HG03097 (cell line): ENCODE measurements at regions not wholly inside any gene's neighbourhood (a gene's known extent, or its start where the extent isn't known, plus 50 kb on each side); places are given as distances from the start of the nearest gene placed in this dataset.

Experiments
- ATAC-seq: cut with Tn5 transposase; IDR thresholded peaks from one replicate; pipeline ENCODE4 v1.9.1; 2021; ENCODE audit not compliant: unreplicated experiment, low FRiP score

GRCh38 chr11:113584371-113584770 is 109.2 kb upstream of the DRD2 start:
- ATAC-seq, result no peak

GRCh38 chr11:113581713-113582112 is 106.5 kb upstream of the DRD2 start:
- ATAC-seq, result no peak

GRCh38 chr11:113579292-113579940 is 104.2 kb upstream of the DRD2 start:
- no peak for ATAC-seq

GRCh38 chr11:113578715-113579250 is 103.6 kb upstream of the DRD2 start:
- ATAC-seq, result no peak

GRCh38 chr11:113578033-113578380 is 102.8 kb upstream of the DRD2 start:
- ATAC-seq, result no peak

- ATAC-seq, result no peak
Measured at GRCh38 chr11:113577356-113578032, 102.3 kb upstream of the DRD2 start.

- ATAC-seq, result no peak
Measured at GRCh38 chr11:113574586-113574985, 99.4 kb upstream of the DRD2 start.

GRCh38 chr11:113574171-113574570 is 99.0 kb upstream of the DRD2 start:
- no peak for ATAC-seq

GRCh38 chr11:113572136-113572735 is 97.0 kb upstream of the DRD2 start:
- ATAC-seq, result no peak

- ATAC-seq, result no peak
Measured at GRCh38 chr11:113571531-113571930, 96.3 kb upstream of the DRD2 start.

- ATAC-seq, result no peak
Measured at GRCh38 chr11:113570906-113571305, 95.7 kb upstream of the DRD2 start.

- ATAC-seq, result no peak
Measured at GRCh38 chr11:113569391-113569790, 94.2 kb upstream of the DRD2 start.

- no peak for ATAC-seq
Measured at GRCh38 chr11:113568566-113568965, 93.4 kb upstream of the DRD2 start.

GRCh38 chr11:113567867-113568544 is 92.8 kb upstream of the DRD2 start:
- no peak for ATAC-seq

- no peak for ATAC-seq
Measured at GRCh38 chr11:113567097-113567496, 91.9 kb upstream of the DRD2 start.

- ATAC-seq, result no peak
Measured at GRCh38 chr11:113564527-113565130, 89.4 kb upstream of the DRD2 start.

- ATAC-seq, result no peak
Measured at GRCh38 chr11:113563766-113564526, 88.7 kb upstream of the DRD2 start.

- ATAC-seq, result no peak
Measured at GRCh38 chr11:113562981-113563461, 87.8 kb upstream of the DRD2 start.

GRCh38 chr11:113562576-113562975 is 87.4 kb upstream of the DRD2 start:
- no peak for ATAC-seq

- ATAC-seq, result no peak
Measured at GRCh38 chr11:113557926-113558325, 82.7 kb upstream of the DRD2 start.
